Ecto neural progenitor cell (in vitro differentiated cells): ENCODE measurements at regions not wholly inside any gene's neighbourhood (a gene's known extent, or its start where the extent isn't known, plus 50 kb on each side); places are given as distances from the start of the nearest gene placed in this dataset.
"Not testable (repeated sequence)": the region's sequence is repeated elsewhere in the genome, so short reads cannot be mapped to it uniquely, and the experiment has no call there.

ENCODE experiments used
- DNase-seq: peaks from one replicate; pipeline ENCODE4 v3.0.0-alpha.2; 2018; ENCODE audit warnings: low spot score

DNA sequence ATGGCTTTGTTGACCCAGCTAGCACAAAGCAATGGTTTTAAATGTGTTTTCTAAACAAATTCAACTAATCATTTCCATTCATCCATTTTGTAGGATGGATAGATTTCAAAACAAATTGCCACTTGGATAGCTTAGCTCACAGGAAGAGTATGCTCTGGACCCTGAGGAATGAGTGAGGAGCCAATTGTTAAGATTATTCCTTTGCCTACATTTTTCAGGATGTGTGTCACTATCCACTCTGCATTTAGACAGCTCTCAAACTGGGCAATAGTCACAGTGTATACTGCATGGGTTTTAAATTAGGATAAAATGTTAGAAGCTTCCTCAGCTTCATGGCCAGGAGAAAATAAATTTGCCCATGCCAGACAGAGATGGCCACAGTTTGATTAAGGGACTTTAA lies 605.6 kb upstream of the TEX47 start:
- DNase-seq: no peak

DNA sequence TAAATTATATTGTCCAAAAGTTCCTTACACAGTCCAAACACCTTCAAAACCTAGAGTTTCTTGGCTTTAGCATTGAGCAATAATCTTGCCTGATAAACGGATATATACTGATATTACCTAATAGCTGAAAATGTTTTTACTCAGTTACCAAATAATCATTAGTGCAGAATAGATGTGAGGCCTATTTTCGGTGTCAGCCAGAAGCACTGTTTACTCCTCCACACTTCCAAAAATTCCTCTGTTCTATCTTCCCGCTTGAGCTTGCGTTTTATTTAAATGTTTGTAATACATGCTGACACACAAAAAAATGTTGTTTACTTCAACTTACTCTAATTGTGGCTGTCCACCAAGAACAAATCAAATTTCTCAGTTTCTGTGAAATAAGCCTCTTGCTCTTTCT lies 606.2 kb upstream of the TEX47 start:
- no peak for DNase-seq

DNA sequence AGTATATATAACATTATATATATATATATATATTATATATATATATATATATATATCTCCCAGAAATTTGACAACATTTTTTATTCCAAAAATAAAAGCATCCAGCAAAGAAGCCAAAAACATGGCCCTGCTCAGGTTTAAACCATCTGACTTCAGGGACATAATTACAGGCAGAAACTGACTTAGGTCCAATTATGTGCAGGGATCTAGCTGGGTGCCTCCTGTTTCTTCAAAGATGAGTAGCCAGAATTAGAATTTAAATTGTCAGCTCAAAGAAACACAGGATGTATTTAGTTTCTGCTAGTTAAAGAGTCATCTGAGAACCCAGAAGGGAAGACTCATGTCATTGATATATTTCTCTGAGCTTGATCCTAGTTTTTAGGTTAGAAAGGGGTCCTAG lies 656.4 kb upstream of the TEX47 start:
- DNase-seq: no peak

DNA sequence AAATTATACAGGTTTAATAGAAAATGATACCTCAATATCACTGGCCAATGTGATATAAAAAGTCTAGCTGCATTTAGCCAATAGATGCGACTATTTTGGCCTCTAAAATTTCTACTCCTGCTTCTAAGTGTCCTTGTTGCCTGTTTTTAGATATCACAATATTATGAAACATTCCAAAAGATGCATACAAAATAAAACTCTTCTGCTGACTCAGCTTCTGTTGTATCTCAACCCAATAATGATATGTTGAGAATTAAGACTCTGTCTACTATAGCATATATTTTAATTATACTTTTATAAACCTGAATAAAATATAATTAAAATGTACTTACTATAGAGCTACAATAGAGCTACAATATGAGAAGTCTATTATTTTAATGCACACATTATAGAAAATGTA lies 661.0 kb upstream of the TEX47 start:
- no peak for DNase-seq

DNA sequence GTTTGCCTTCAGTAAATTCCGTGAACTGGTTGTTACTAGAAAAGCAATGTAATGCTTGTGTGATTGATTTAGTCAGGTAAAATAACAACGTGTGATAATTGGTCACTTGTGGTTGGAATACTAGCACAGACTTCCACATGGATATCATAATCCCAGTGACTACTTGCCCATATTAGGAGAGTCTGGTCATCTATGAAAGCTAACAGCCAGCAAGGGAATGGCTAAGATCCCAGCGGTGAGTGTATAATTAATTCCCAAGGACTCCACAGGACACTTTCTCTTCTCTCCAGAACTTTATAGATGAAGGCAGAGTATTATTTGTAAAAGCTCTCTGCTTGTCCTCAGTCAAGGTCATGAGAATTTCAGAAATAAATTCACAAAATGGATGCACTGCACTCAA lies 662.6 kb upstream of the TEX47 start:
- DNase-seq: no peak

GRCh38 chr7:89474456-89474855 lies 678.9 kb upstream of the TEX47 start:
- no peak for DNase-seq

DNA sequence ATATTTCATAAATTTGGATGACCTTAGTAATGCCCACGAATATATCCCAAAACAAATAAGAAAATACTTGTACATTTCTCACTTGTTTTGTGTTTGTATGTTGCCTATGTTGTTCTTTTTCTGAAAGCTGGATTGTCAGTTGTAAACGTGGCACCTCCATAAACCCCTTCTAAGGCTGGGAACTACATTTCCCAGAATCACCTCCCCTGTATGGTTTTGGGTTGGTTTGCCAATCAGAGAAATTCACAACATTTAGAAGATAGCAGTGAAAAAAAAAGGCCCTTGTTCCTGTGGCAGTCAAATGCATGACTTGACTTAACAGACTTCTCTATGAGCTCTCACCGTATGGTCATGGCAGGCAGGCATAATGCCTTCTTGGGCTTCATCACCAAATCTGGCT lies 676.3 kb upstream of the STEAP1 start:
- DNase-seq: no peak

- no peak for DNase-seq
Measured at GRCh38 chr7:89495704-89496103, 658.6 kb upstream of the STEAP1 start.

DNA sequence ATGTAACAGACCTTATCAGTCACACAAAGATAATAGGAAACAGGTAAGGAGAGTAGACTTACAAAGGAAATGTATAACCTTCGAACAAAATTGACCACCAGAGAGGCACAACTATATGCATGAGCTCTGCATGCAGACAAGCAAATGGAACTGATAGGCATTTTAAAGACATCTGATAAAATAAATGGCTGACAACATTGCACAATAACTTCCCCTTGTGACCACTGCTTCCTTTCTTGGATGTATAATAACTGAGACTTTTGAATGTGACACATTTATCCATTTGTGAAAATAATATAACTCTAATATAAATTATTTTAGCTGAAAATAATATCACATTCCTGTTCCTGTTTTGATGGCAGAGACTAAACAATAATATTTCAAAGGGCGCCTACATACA lies 654.2 kb upstream of the STEAP1 start:
- no peak for DNase-seq

GRCh38 chr7:89503281-89503680 lies 651.0 kb upstream of the STEAP1 start:
- DNase-seq: no peak

DNA sequence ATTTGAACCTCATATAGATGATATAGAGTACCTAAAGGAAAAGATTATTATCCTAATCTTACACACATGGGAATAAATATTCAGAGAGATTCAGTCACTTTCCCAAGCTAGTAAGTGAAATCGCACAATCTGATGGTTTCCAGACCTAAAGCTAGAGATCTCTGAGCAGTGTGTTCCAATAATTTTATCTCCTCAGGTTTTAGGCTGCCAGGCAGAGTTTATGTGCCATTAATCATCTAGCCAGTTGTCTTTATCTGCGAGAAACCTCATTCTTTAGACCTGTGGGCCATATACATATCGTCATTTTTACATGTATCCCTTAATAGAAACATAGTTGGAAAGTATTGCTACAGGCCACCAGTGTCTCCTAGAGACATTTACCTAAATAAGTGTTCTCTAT lies 647.2 kb upstream of the STEAP1 start:
- no peak for DNase-seq

DNA sequence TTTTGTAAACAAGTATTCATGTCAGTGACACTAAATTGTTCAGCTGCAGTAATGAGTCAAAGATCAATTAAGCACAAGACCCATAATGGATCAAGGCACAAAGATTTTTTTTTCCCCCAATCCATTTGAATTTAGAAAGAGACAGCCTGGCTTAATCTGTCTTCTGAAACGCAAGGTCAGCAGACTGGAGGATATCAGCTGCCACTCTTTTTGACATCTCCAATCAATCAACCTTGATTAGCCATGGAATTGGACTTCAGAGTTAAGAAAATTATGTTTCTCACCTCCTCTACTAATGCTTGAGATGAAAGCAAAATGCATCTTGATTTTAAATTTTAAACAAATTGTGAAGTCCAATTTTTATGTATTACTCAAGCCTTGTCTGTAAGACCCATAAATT lies 642.4 kb upstream of the STEAP1 start:
- DNase-seq: no peak

- no peak for DNase-seq
Measured at GRCh38 chr7:89514970-89515369, 639.3 kb upstream of the STEAP1 start.

DNA sequence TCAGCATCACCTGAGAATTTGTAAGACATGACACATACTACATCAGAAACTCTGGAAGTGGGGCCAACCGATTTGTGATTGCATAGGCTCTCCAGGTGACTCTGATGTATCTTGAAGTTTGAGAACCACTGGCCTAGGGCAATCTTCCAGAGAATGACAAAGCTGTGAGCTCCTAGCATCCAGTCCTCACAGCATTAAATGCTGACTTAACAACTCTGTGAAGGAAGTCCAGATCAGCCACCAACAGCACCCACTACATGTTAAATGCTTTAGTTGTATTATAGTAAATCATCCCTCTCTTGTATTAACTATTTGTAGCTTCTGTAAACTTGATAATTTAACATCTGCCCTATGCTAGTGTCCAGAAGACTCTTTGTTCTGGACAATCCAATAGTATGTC lies 636.5 kb upstream of the STEAP1 start:
- DNase-seq: no peak

DNA sequence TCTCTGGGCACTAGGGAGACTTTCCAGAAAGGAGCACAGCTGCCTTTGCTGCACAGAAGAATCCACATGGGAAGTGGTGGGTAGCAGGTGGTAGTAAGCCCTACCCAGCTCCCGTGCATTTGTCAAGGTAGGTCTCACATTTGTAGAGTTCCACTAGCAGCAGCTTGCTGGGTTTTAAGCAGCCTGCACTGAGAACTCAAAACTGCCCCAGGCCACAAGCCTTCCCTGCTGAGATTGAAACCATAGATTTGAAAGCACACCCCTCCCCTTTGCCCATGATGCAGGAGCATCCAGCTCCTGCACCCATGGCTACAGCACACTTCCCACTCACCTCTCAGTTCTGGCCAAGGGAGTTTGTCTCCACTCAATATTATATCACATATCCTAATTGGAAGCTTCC lies 604.5 kb upstream of the STEAP1 start:
- peak; percentile 49 for DNase-seq

GRCh38 chr7:89554209-89554608 lies 600.1 kb upstream of the STEAP1 start:
- no peak for DNase-seq

DNA sequence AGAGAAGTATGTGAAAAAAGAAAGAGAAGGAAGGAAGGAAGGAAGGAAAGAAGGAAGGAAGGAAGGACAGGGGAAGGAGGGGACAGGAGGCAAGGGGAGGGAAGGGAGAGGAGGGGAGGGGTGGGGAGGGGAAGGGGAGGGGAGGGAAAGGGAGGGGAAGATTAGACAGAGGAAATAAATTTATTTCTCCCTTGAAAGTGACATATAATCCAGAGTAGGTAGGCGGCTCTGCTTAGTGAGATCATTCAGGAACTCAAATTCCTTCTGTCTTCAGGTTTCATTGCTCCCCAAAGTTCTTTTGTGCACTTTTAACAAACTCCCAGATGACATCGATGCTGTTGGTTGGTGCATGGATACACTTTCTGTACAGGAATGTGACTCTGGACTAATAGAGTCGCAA lies 594.7 kb upstream of the STEAP1 start:
- DNase-seq: no peak

DNA sequence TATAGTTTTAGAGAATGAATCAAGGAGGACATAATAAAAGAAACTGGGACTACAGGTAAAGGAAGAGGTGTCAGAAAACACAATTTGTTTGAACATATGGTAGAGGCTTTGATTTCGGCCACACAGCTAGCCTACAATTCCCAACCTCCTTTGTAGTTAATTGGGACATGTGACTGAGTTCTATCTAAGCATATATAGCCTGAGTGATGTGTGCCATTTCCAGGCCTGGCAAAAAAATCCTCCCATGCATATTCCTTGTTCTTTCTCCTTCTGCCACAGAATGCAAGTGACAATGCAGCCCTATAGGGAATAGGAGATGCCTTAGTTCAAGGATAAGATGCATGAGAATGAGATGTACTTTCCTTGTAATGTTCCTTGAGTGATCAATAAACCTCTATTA lies 590.7 kb upstream of the STEAP1 start:
- DNase-seq: no peak

- no peak for DNase-seq
Measured at GRCh38 chr7:89584896-89585295, 569.4 kb upstream of the STEAP1 start.

GRCh38 chr7:89593125-89593524 lies 561.1 kb upstream of the STEAP1 start:
- no peak for DNase-seq

DNA sequence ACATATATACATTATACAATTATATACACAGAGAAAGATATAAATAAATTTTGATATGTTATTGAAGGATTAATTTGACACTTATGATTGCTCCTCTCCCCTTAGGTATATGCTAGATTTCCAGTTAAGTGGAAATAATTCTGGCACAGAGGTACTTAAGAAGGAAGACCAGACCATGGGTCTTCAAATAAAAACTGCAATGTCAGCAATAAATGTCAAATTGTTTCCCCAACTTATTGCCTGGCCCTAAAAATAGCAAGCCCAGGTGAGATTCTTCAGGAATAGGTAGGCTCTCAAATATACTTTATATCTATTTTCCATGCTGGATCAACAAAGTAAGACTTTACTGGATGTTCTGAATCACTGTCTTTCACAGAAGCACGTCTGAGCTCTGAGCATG lies 551.3 kb upstream of the STEAP1 start:
- DNase-seq: no peak

- peak; percentile 54 for DNase-seq
Measured at GRCh38 chr7:89605362-89605761, 548.9 kb upstream of the STEAP1 start.

- DNase-seq: no peak
Measured at GRCh38 chr7:89606511-89606910, 547.8 kb upstream of the STEAP1 start.

DNA sequence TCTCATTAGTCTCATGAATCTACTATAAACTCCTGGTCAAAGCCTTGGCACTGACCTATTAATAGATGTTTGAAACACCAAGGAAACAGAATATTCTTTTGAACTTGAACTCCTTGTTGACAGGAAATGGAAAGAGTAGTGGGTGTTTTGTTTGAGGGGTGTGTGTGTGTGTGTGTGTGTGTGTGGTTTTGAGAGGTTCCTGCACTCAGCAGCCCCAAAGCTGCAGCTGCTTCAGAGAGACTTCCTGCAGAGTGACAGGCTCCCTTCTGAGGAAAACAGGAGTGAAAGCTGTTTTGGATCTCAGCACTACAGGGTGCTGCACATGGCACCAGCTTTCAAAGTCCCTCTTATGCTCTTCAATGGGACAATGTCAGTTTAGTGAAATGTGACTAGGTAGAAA lies 546.5 kb upstream of the STEAP1 start:
- no peak for DNase-seq

DNA sequence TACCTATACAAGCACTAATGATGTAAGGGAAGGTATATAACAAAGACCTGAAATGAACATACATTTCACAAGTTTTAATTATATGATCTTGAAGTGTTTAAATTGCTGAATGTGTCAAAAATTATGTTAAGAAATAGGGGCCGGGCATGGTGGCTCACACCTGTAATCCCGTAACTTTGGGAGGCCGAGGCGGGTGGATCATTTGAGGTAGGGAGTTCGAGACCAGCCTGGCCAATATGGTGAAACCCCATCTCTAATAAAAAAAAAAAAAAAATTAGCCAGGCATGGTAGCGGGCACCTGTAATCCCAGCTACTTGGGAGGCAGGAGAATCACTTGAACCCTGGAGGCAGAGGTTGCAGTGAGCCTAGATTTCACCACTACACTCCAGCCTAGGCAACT lies 537.4 kb upstream of the STEAP1 start:
- not testable (repeated sequence) for DNase-seq
